SHP77 (cell line): ENCODE measurements at regions not wholly inside any gene's neighbourhood (a gene's known extent, or its start where the extent isn't known, plus 50 kb on each side); places are given as distances from the start of the nearest gene placed in this dataset.
"Not testable (repeated sequence)": the region's sequence is repeated elsewhere in the genome, so short reads cannot be mapped to it uniquely, and the experiment has no call there.

ENCODE experiments used
- DNase-seq, 2 experiments: peaks; one replicate each; lab custom pipeline; 2025; lab: John Stamatoyannopoulos, UW

- no peak for DNase-seq
Measured at GRCh38 chr14:43168371-43168925, 1338.6 kb downstream of the FSCB start.

GRCh38 chr14:43166163-43166562, 1340.9 kb downstream of the FSCB start:
- DNase-seq = no peak

- no peak for DNase-seq
Measured at GRCh38 chr14:43165651-43166050, 1341.4 kb downstream of the FSCB start.

GRCh38 chr14:43161477-43161876, 1345.6 kb downstream of the FSCB start:
- no peak for DNase-seq

- no peak for DNase-seq
Measured at GRCh38 chr14:43157661-43158060, 1349.4 kb downstream of the FSCB start.

- DNase-seq = no peak
Measured at GRCh38 chr14:43155924-43156323, 1351.2 kb downstream of the FSCB start.

- no peak for DNase-seq
Measured at GRCh38 chr14:43155258-43155657, 1351.8 kb downstream of the FSCB start.

GRCh38 chr14:43147485-43147884, 1359.6 kb downstream of the FSCB start:
- DNase-seq = no peak

- no peak for DNase-seq
Measured at GRCh38 chr14:43145361-43145760, 1361.7 kb downstream of the FSCB start.

- no peak for DNase-seq
Measured at GRCh38 chr14:43143106-43143505, 1364.0 kb downstream of the FSCB start.

GRCh38 chr14:43141636-43142191, 1365.4 kb downstream of the FSCB start:
- DNase-seq = no peak

- no peak for DNase-seq
Measured at GRCh38 chr14:43140453-43140852, 1366.6 kb downstream of the FSCB start.

- DNase-seq = no peak
Measured at GRCh38 chr14:43135877-43136411, 1371.1 kb downstream of the FSCB start.

GRCh38 chr14:43132441-43132840, 1374.6 kb downstream of the FSCB start:
- DNase-seq = no peak

GRCh38 chr14:43128429-43128828, 1378.7 kb downstream of the FSCB start:
- not testable (repeated sequence) for DNase-seq

GRCh38 chr14:43127874-43128273, 1379.2 kb downstream of the FSCB start:
- not testable (repeated sequence) for DNase-seq

- no peak for DNase-seq
Measured at GRCh38 chr14:43123544-43123943, 1383.5 kb downstream of the FSCB start.

- no peak for DNase-seq
Measured at GRCh38 chr14:43119672-43120071, 1387.4 kb downstream of the FSCB start.

GRCh38 chr14:43116341-43116740, 1390.7 kb downstream of the FSCB start:
- DNase-seq = no peak

- DNase-seq = no peak
Measured at GRCh38 chr14:43105305-43105704, 1401.8 kb downstream of the FSCB start.

- no peak for DNase-seq
Measured at GRCh38 chr14:43090380-43090779, 1416.7 kb downstream of the FSCB start.

- no peak for DNase-seq
Measured at GRCh38 chr14:43087666-43088065, 1419.4 kb downstream of the FSCB start.

GRCh38 chr14:43085819-43086218, 1421.3 kb downstream of the FSCB start:
- DNase-seq = no peak

GRCh38 chr14:43067372-43067771, 1439.7 kb downstream of the FSCB start:
- not testable (repeated sequence) for DNase-seq
